KMS-11 (cell line): ENCODE measurements at regions not wholly inside any gene's neighbourhood (a gene's known extent, or its start where the extent isn't known, plus 50 kb on each side); places are given as distances from the start of the nearest gene placed in this dataset.
A peak's percentile ranks its signal among the peaks of the same experiment; 100 is the strongest.

Source experiments
- H2AFZ ChIP-seq: fragments of 200-600 bp; sonication (generic); 2 replicates; pipeline ENCODE4 v1.6.1; 2016; ENCODE audit warnings: antibody characterized with exemption, mixed run types, low read depth
- H3K27ac ChIP-seq: fragments of 200-600 bp; sonication (generic); 2 replicates; pipeline ENCODE4 v1.6.1; 2016; ENCODE audit warnings: mild to moderate bottlenecking, mixed run types
- H3K27me3 ChIP-seq: fragments of 200-600 bp; sonication (generic); 2 replicates; pipeline ENCODE4 v1.6.1; 2017; ENCODE audit warnings: mild to moderate bottlenecking, low read depth, mixed run types, moderate library complexity; ENCODE audit not compliant: insufficient read depth
- H3K36me3 ChIP-seq: fragments of 200-600 bp; sonication (generic); 2 replicates; pipeline ENCODE4 v1.6.1; 2017; ENCODE audit warnings: mild to moderate bottlenecking, mixed run types; ENCODE audit not compliant: insufficient read depth
- H3K4me1 ChIP-seq: fragments of 200-600 bp; sonication (generic); 2 replicates; pipeline ENCODE4 v1.6.1; 2016; ENCODE audit warnings: mild to moderate bottlenecking, low read depth, mixed run types; ENCODE audit not compliant: poor library complexity, severe bottlenecking
- H3K4me2 ChIP-seq: fragments of 200-600 bp; sonication (generic); 2 replicates; pipeline ENCODE4 v1.7.0; 2016; ENCODE audit warnings: mild to moderate bottlenecking, mixed run types
- H3K4me3 ChIP-seq: fragments of 200-600 bp; sonication (generic); IDR thresholded peaks from 2 replicates; pipeline ENCODE4 v1.6.1; 2017; ENCODE audit warnings: low read depth, low read length, mixed read lengths; ENCODE audit not compliant: insufficient read depth
- H3K79me2 ChIP-seq: fragments of 200-600 bp; sonication (generic); 2 replicates; pipeline ENCODE4 v1.6.1; 2016; ENCODE audit warnings: low read depth, mixed run types; ENCODE audit not compliant: insufficient read depth
- H3K9ac ChIP-seq: fragments of 200-600 bp; sonication (generic); 2 replicates; pipeline ENCODE4 v1.6.1; 2016; ENCODE audit warnings: mild to moderate bottlenecking, mixed run types
- H4K20me1 ChIP-seq: fragments of 200-600 bp; sonication (generic); 2 replicates; pipeline ENCODE4 v1.6.1; 2016; ENCODE audit warnings: mild to moderate bottlenecking, mixed run types; ENCODE audit not compliant: insufficient read depth
- CTCF ChIP-seq: fragments of 200-600 bp; sonication (generic); conservative IDR thresholded peaks from 2 replicates; pipeline ENCODE4 v1.6.1; 2017; ENCODE audit warnings: low read depth, mild to moderate bottlenecking, antibody characterized with exemption, low read length, moderate library complexity, mixed read lengths

GRCh38 chr11:36751335-36751781 is 153.3 kb upstream of the RAG2 start:
- H4K20me1 ChIP-seq, result no peaks in the 10 kb centered on the region
- no peak overlapping the region for H3K27ac ChIP-seq
- no peak for TF ChIP-seq CTCF
- H3K27me3 ChIP-seq, result no peaks in the 10 kb centered on the region
- no peak overlapping the region for H3K4me3 ChIP-seq
- H2AFZ ChIP-seq, result no peak overlapping the region
- H3K4me2 ChIP-seq, result no peak overlapping the region
- H3K9ac ChIP-seq, result no peak overlapping the region
- no peaks in the 10 kb centered on the region for H3K79me2 ChIP-seq
- no peaks in the 10 kb centered on the region for H3K36me3 ChIP-seq
- H3K4me1 ChIP-seq, result no peaks in the 10 kb centered on the region

GRCh38 chr11:36750349-36750748 is 152.3 kb upstream of the RAG2 start:
- no peak overlapping the region for H3K4me3 ChIP-seq
- no peaks in the 10 kb centered on the region for H3K36me3 ChIP-seq
- H3K4me2 ChIP-seq, result no peak overlapping the region
- H3K9ac ChIP-seq, result no peak overlapping the region
- no peaks in the 10 kb centered on the region for H3K4me1 ChIP-seq
- no peaks in the 10 kb centered on the region for H4K20me1 ChIP-seq
- no peaks in the 10 kb centered on the region for H3K79me2 ChIP-seq
- H2AFZ ChIP-seq, result no peak overlapping the region
- no peak for TF ChIP-seq CTCF
- no peak overlapping the region for H3K27ac ChIP-seq
- H3K27me3 ChIP-seq, result no peaks in the 10 kb centered on the region

GRCh38 chr11:36748836-36749235 is 150.8 kb upstream of the RAG2 start:
- Histone ChIP-seq H3K4me2 (no peak overlapping the region), H3K27ac (no peak overlapping the region)

GRCh38 chr11:36746886-36747710 is 149.1 kb upstream of the RAG2 start:
- Histone ChIP-seq H3K36me3 (no peaks in the 10 kb centered on the region), H4K20me1 (no peaks in the 10 kb centered on the region), H3K79me2 (no peaks in the 10 kb centered on the region), H3K4me1 (no peaks in the 10 kb centered on the region), H3K4me3 (no peak overlapping the region), H3K9ac (no peak overlapping the region), H3K27me3 (no peaks in the 10 kb centered on the region), H3K27ac (no peak overlapping the region), H2AFZ (no peak overlapping the region), H3K4me2 (no peak overlapping the region)
- TF ChIP-seq CTCF, result peak; percentile 98

More at GRCh38 chr11:36748836-36749235, 150.8 kb upstream of the RAG2 start:
- no peaks in the 10 kb centered on the region for H3K36me3 ChIP-seq
- no peaks in the 10 kb centered on the region for H3K27me3 ChIP-seq
- H3K79me2 ChIP-seq, result no peaks in the 10 kb centered on the region
- H3K9ac ChIP-seq, result no peak overlapping the region
- no peaks in the 10 kb centered on the region for H4K20me1 ChIP-seq
- no peak for TF ChIP-seq CTCF
- no peak overlapping the region for H3K4me3 ChIP-seq
- H2AFZ ChIP-seq, result no peak overlapping the region
- H3K4me1 ChIP-seq, result no peaks in the 10 kb centered on the region
